Retina (tissue), 1 donor: ENCODE measurements at regions not wholly inside any gene's neighbourhood (a gene's known extent, or its start where the extent isn't known, plus 50 kb on each side); places are given as distances from the start of the nearest gene placed in this dataset.
"Not testable (repeated sequence)": the region's sequence is repeated elsewhere in the genome, so short reads cannot be mapped to it uniquely, and the experiment has no call there.

Source experiments
- DNase-seq: peaks from one replicate; pipeline ENCODE4 v3.0.0-alpha.2; 2016

DNA sequence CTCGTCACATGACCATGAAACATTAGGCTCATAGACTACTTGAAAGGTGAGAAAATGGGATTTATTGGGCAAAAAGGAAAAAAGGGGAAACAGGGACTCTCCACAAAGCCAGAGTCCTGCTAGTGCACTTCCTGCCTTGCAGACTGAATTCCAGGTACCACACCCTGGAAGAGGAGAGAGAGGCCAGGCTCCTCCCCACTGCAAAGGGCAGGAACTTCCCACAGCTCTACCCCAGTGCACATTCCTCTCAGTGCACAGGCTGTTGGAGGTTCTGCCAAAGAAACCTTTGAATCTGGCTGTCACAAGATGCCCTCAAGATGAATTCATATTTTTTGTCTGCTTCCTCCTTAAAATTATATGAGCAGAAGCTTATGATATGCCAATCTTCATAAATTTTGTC lies 920.4 kb upstream of the GJE1 start:
- no peak for DNase-seq

DNA sequence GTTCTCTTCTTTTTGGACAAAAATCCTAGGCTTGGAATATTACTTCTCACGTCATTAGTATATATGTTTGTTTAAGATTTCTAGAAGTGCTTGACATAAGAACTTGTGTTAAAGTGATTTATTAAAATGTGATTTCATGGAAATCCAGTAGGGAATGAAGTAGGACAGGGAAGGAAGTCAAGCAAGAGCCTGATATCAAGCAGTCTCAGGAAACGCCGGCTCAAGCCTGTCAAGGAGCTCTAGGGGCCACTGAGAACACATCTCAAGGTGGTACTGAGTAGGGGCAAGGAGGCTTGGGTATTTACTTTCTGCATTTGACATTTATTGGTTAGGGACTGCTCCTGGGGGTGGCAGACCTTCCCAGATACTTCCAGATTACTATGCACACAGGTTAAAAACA lies 920.9 kb upstream of the GJE1 start:
- no peak for DNase-seq

- no peak for DNase-seq
Observed at GRCh38 chr6:141210901-141211300, 921.8 kb upstream of the GJE1 start.

DNA sequence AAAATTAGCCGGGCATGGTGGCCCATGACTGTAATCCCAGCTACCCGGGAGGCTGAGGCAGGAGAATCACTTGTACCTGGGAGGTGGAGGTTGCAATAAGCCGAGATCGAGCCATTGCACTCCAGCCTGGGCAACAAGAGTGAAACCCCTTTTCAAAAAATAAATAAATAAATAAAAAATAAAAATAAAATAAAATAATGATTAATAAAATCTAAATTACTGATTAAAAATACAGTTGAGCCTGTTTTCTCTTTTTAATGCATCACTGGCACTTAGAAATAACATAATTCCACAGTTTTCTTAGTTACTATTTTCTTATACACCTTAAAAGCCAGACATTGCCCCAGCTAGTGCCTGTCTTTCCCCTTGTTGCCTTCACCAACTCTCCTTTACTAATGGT lies 922.8 kb upstream of the GJE1 start:
- DNase-seq: no peak

DNA sequence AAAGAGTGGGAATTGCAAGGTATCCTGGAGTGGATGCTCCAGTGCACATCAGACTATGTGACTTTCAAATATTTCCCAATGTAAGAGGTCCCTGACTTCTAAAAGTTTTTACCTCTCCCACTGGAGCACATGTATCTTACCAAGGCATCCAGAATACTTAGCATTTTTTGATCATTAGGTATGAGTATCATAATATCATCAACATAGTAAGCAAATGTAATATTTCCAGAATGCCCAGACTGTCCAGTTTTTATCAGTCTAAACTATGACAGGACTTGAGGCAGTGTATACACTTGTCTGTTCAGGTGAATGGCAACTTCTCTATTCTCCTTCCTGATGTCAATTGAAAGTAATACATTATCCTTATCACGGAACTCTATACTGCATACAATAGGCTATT lies 924.6 kb upstream of the GJE1 start:
- DNase-seq: no peak

DNA sequence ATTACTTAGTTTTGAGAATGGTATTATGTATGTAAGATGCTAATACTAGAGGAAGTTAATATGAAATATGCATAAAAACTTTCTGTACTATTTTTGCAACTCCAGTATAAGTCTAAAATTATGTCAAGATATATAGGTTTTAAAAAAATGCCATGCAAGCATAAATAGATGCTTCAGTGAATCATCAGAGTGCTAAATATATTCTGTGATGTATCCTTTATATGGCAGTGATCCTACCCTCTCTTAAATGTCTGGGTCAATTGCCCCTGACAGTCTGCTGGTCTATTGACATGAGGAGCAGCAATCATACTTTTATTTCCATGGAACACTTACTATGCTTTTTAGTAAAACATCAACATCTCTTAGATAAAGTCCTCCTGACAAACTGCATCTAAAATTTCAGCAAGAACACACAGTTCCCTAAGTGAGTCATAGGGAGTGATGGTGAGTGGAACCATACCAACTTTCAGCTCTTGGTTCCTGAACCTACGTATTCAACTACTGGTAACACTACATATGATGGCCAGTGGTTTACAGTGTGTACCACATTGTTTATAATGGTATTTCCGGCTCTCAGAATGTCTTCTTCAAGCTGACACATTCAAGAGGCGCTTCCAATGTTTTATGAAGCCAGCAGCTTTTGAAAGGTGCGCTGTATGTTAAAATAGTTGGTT lies 928.7 kb upstream of the GJE1 start:
- DNase-seq: no peak

GRCh38 chr6:141202626-141203025 lies 930.1 kb upstream of the GJE1 start:
- no peak for DNase-seq

DNA sequence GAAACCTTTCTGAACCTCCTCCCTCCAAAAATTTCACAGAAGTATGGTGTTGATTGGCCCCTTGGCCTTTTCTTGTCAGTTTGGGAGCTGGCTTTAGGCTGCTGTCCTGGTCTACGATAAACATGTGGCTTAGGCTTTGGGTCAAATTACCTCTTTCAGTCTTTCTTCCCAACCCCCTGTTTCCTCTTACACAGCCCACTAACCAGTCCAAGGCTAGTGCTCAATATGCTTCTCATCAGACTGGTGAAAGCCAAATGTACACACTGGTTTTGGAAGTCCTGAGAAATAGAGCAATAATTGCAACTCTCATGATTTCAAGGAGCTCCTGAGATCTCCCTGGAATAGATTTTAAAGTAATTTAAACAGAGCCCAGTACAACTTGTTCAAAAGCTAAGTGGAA lies 933.7 kb upstream of the GJE1 start:
- DNase-seq: no peak

DNA sequence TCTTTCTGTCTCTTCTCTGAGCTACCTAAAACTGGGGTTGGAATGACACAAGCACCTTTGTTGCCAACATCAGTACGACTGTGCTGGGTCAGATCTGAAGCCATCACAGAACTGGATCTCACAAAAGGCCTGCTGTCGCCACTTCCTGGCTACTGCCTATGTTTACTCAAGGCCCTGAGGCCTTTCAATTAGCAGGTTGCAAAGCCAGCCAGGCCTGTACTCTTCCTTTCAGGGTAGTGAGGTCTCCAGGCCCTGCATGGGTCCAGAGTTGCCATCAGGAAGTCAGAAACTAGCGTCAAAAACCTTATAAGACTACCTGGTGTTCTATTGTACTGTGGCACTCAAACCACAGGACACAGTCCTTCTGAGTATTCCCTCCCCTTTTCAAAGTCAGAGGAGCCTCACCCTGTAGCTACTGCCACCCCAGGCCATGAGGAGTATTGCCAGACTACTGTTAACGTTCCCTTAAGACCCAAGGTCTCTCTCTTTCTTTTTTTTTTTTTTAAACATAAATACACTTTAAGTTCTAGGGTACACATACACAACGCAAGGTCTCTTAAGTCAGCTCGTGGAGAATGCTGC lies 937.4 kb upstream of the GJE1 start:
- DNase-seq: no peak

- no peak for DNase-seq
Observed at GRCh38 chr6:141183368-141183767, 949.4 kb upstream of the GJE1 start.

DNA sequence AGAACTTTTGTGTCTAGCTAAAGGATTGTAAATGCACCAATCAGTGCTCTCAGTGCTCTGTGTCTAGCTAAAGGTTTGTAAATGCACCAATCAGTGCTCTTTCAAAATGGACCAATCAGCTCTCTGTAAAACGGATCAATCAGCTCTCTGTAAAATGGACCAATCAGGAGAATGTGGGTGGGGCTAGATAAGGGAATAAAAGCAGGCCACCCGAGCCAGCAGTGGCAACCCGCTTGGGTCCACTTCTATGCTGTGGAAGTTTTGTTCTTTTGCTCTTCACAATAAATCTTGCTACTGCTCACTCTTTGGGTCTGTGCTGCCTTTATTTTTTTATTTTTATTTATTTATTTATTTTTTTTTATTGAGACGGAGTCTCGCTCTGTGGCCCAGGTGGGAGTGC lies 957.3 kb upstream of the GJE1 start:
- not testable (repeated sequence) for DNase-seq

DNA sequence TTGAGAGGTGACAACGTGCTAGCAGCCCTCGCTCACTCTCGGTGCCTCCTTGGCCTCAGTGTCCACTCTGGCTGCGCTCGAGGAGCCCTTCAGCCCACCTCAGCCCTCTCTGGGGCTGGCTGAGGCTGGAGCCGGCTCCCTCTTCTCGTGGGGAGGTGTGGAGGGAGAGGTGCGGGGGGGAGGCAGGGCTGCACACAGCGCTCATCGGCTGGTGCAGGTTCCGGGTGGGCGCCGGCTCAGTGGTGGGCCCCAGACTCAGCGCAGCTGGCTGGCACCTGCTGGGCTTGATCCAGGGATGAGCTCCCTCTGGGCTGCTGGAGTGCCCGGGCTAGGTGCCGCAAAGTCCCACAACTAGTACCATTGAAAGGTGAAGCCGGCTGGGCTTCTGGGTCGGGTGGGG lies 957.8 kb upstream of the GJE1 start:
- no peak for DNase-seq

GRCh38 chr6:141173529-141173928 lies 959.2 kb upstream of the GJE1 start:
- no peak for DNase-seq

DNA sequence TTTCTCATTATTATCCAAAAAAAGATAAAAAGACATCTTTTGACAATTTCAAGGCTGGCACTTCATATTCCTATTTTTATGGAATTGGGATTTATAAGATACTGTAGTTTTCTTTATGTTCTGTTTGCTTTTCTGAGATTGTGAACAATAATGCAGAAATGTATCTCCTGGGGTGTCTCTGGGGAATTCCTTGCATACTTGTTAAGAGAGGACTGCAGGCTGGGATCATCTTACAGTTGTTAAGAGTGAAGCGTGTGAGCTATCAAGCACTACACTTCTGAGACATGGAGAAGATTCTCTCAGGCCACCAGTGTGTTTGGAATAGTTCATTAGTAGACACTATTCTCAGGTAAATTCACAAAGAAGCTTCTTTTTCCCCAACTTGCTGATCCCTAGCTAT lies 963.3 kb upstream of the GJE1 start:
- DNase-seq: no peak

DNA sequence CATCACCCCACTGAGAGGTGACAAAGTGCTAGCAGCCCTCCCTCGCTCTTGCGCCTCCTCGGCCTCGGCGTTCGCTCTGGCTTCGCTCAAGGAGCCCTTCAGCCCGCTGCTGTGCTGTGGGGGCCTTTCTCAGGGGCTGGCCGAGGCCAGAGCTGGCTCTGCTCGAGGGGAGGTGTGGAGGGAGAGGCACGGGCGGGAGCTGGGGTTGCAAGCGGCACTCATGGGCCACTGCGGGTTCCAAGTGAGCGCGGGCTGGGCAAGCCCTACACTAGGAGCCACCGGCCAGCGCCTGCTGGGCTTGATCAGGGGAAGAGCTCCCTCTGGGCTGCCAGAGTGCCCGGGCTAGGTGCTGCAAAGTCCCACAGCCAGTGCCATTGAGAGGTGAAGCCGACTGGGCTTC lies 964.8 kb upstream of the GJE1 start:
- DNase-seq: no peak

- no peak for DNase-seq
Observed at GRCh38 chr6:141165002-141165665, 967.6 kb upstream of the GJE1 start.

DNA sequence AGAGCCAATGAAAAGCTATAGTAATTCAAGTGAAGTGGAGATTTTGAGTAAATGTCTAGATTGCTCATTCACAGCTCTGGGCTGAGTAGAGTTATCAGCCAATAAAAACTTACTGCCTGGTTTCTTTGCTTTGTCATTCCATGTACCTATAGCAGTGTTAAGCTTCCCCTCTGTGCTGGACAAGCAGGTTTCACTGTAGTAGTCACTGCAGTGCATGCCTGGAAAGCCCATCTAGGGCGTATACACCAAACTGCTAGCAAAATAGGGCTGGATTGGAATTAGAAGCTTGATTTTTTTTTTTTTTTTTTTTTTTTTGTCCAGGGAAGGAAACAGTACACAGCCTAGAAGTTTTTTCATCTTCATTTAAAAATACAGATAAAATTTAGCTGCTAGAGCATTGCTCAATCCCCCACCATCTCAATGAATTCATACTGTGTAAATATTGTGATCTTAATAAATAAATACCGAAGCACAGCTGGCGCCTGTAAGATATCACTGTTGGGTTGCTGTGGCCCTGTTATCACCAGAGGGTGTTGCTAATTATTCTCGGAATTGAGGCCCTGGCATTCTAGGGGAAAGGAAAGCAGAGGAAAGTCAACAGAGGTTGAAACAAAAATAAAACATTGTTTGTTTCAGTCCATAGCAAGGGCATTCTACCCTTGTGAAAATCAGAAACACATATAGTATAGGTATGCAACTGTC lies 968.5 kb upstream of the GJE1 start:
- no peak for DNase-seq

DNA sequence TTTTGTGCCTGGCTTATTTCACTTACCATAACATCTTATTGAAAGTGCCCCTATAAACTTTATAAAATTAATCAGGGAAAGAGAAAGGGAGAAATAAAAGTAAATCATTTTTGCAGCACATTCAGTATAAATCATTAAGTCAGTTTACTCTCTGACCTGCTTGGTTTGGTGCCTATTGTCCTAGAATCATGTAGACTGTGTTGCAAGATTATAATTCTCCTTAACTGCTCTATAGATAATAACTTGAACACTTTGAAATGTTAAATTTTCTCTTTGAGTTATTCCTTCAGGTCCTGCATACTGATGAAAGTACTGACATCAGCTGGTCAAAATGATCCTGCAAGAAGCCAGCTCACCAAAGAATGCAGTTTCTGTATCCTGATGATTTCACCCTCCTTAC lies 969.6 kb upstream of the GJE1 start:
- no peak for DNase-seq

DNA sequence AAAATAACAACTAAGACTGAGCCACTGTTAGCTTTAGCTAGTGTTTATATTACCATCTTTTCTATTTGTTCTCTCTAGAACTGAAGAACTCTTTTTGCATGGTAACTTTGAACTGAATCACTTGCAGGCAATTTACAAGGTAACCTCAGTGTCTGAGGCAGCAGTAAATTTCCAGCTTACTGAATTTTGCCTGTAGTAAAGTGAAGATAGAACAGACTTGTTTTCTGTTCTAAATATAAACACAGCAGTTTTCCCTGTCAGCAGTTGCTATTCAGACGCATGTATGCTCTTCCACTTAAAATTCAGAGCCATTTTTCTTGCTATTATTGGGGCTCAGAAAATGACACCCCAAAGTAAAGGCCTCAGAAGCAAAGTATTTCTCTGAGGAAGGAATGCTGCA lies 974.0 kb upstream of the GJE1 start:
- no peak for DNase-seq

DNA sequence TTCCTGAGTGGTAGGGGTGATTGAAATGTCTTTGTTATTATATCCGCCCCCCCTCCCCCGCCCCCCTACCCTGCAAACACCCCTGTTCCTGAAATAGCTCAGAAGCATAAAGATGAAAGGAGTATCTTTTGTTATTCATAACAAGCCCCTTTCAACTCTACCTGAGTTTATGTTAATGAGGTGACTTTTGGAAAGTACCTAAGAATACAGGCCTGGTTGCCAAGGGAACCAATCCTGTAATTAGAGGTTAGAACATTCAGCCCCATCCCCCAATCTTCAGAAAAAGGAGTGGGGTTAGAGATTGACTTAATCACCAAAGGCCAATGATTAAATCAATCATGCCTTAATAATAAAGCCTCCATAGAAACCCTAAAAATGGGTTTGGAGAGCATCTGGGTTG lies 979.2 kb upstream of the GJE1 start:
- DNase-seq: no peak

DNA sequence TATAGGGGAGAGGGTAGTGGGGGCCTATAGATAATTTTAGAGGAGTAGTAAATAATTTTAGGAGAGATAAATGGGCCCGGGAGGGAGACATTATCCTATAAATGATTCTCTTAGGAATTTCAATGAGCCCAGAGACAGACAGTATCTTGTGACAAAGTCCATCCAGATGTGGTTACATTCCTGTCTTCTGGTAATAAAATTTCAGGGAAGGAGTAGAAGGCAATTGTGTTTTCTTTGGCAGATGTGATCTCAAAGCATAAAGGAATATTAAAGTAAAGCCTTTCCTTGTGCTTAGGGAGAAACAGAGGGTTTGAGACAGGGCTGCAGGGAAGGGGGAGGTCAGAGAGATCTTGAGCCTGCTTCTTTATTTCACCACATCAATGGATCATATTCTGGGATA lies 979.8 kb upstream of the GJE1 start:
- no peak for DNase-seq

DNA sequence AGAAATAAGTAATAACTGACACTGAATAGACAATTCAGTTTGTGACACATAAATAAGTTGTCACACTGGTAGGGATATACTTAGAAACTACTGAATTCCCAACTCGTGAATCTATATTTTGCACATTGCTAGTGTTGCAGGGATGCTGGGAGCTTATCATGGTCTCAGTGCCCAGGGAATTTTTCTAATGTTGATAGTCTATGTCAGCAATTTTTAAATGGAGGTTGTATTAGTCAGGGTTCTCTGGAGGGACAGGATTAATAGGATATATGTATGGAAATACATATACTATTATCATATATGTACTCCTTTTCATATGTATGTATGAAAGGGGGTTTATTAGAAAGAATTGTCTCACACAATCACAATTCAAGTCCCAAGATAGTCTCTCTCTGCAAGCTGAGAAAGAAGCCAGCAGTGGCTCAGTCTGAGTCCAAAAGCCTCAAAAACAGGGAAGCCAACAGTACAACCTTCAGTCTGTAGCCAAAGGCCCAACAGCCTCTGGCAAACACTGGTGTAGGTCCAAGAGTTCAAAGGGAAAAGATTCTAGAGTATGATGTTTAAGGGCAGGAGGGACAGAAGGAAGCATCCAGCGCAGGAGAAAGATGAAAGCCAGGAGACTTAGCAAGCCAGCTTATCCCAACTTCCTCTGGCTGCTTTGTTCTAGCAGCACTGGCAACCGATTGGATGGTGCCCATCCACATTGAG lies 980.9 kb upstream of the GJE1 start:
- no peak for DNase-seq

- no peak for DNase-seq
Observed at GRCh38 chr6:141141870-141142269, 990.9 kb upstream of the GJE1 start.
